ENCODE measurements at regions not wholly inside any gene's neighbourhood (a gene's known extent, or its start where the extent isn't known, plus 50 kb on each side); places are given as distances from the start of the nearest gene placed in this dataset.

DNA sequence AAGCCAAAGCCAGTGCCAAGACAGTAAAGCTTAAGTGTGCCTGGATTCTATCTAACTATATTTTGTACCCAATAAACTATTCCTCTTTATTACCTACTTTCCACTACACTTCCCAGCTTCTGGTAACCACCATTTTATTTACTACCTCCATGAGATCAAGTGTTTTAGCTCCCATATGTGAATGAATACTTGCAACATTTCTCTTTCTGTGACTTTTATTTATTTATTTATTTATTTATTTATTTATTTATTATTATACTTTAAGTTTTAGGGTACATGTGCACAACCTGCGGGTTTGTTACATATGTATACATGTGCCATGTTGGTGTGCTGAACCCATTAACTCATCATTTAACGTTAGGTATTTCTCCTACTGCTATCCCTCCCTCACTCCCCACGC is 582.1 kb downstream of the AMY1C start:
- TF ChIP-seq POLR2AphosphoS5 (IDR thresholded peaks at IDR 0.05) (no peak), POLR2A (IDR thresholded peaks at IDR 0.05) (no peak)
- TF ChIP-seq, protein P1, sequence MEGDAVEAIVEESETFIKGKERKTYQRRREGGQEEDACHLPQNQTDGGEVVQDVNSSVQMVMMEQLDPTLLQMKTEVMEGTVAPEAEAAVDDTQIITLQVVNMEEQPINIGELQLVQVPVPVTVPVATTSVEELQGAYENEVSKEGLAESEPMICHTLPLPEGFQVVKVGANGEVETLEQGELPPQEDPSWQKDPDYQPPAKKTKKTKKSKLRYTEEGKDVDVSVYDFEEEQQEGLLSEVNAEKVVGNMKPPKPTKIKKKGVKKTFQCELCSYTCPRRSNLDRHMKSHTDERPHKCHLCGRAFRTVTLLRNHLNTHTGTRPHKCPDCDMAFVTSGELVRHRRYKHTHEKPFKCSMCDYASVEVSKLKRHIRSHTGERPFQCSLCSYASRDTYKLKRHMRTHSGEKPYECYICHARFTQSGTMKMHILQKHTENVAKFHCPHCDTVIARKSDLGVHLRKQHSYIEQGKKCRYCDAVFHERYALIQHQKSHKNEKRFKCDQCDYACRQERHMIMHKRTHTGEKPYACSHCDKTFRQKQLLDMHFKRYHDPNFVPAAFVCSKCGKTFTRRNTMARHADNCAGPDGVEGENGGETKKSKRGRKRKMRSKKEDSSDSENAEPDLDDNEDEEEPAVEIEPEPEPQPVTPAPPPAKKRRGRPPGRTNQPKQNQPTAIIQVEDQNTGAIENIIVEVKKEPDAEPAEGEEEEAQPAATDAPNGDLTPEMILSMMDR (IDR thresholded peaks at IDR 0.05): no peak
